ENCODE measurements at regions not wholly inside any gene's neighbourhood (a gene's known extent, or its start where the extent isn't known, plus 50 kb on each side); places are given as distances from the start of the nearest gene placed in this dataset.

GRCh38 chr3:96172917-96173316 is 641.5 kb upstream of the EPHA6 start:
- Histone ChIP-seq H3K27me3 (ENCODE audit: control insufficient read depth in 4 of 4, insufficient read depth in 4 of 4, low read length in 3 of 4) (no peaks in the 10 kb centered on the region), H3K4me3 (ENCODE audit: low read depth in 1 of 3, low read length in 3 of 3) (no peak overlapping the region), H3K9ac (ENCODE audit: low read depth in 1 of 2, low read length in 2 of 2) (no peak overlapping the region), H3K27ac (ENCODE audit: low read depth in 1 of 2, low read length in 2 of 2) (no peak overlapping the region), H3K9me3 (ENCODE audit: control insufficient read depth in 4 of 4, low read length in 3 of 4) (peaks cover 0 to 8% (median 1%) of the 10 kb centered on the region in 4 donors), H3K36me3 (ENCODE audit: control insufficient read depth in 4 of 4, insufficient read depth in 3 of 4, low read depth in 1 of 4, low read length in 3 of 4) (no peaks in the 10 kb centered on the region), H3K4me1 (ENCODE audit: control insufficient read depth in 4 of 4, insufficient read depth in 4 of 4, low read length in 3 of 4) (no peaks in the 10 kb centered on the region)
- DNase-seq (ENCODE audit: low spot score), result no peak
- TF ChIP-seq CTCF (IDR thresholded peaks at IDR 0.05; ENCODE audit: low read depth, low read length, missing input control) (no peak), RXRA (IDR thresholded peaks at IDR 0.05) (no peak), REST (IDR thresholded peaks at IDR 0.05) (no peak), YY1 (IDR thresholded peaks at IDR 0.05) (no peak), HNF4A (conservative IDR thresholded peaks at IDR 0.05) (no peak), FOXA2 (IDR thresholded peaks at IDR 0.05) (no peak), NR2F2 (IDR thresholded peaks at IDR 0.05) (no peak), EGR1 (IDR thresholded peaks at IDR 0.05; ENCODE audit: low read depth in 2 of 2) (no peak), JUND (IDR thresholded peaks at IDR 0.05) (no peak), GABPA (IDR thresholded peaks at IDR 0.05 in 1 of 2, conservative IDR thresholded peaks at IDR 0.05 in 1 of 2) (no peak), SP1 (IDR thresholded peaks at IDR 0.05) (no peak), HNF4G (IDR thresholded peaks at IDR 0.05) (no peak), FOXA1 (IDR thresholded peaks at IDR 0.05) (no peak), ZBTB33 (IDR thresholded peaks at IDR 0.05) (no peak), ATF3 (IDR thresholded peaks at IDR 0.05) (no peak)

GRCh38 chr3:96175500-96175899 is 638.9 kb upstream of the EPHA6 start:
- Histone ChIP-seq H3K27ac (ENCODE audit: low read depth in 1 of 2, low read length in 2 of 2) (no peak overlapping the region), H3K9ac (ENCODE audit: low read depth in 1 of 2, low read length in 2 of 2) (no peak overlapping the region), H3K9me3 (ENCODE audit: control insufficient read depth in 4 of 4, low read length in 3 of 4) (no peaks in the 10 kb centered on the region), H3K4me3 (ENCODE audit: low read depth in 1 of 3, low read length in 3 of 3) (no peak overlapping the region), H3K27me3 (ENCODE audit: control insufficient read depth in 4 of 4, insufficient read depth in 4 of 4, low read length in 3 of 4) (no peaks in the 10 kb centered on the region), H3K4me1 (ENCODE audit: control insufficient read depth in 4 of 4, insufficient read depth in 4 of 4, low read length in 3 of 4) (no peaks in the 10 kb centered on the region), H3K36me3 (ENCODE audit: control insufficient read depth in 4 of 4, insufficient read depth in 3 of 4, low read depth in 1 of 4, low read length in 3 of 4) (no peaks in the 10 kb centered on the region)
- no peak for DNase-seq (ENCODE audit: low spot score)
- TF ChIP-seq EGR1 (IDR thresholded peaks at IDR 0.05; ENCODE audit: low read depth in 2 of 2) (no peak), HNF4G (IDR thresholded peaks at IDR 0.05) (no peak), JUND (IDR thresholded peaks at IDR 0.05) (no peak)
- WGBS, result 79% methylated on average over 6 of the region's 6 CpGs
